Gastrocnemius medialis (tissue), 4 donors: ENCODE measurements at regions not wholly inside any gene's neighbourhood (a gene's known extent, or its start where the extent isn't known, plus 50 kb on each side); places are given as distances from the start of the nearest gene placed in this dataset.

ENCODE experiments used
- POLR2A ChIP-seq, 2 donors: fragments of 450-650 bp; IDR thresholded peaks; one replicate each; pipeline ENCODE4 v1.6.1; 2017; ENCODE audit warnings: antibody characterized with exemption in 2 of 2, mild to moderate bottlenecking in 2 of 2, moderate library complexity in 2 of 2
- TF ChIP-seq, protein P1 (sequence below), 5 experiments: fragments of 450-650 bp in 3 of 5; fragments of 200-600 bp in 2 of 5; sonication (generic) in 2 of 5; IDR thresholded peaks in 4 of 5; conservative IDR thresholded peaks in 1 of 5; 1 replicate in 4 of 5; 2 replicates in 1 of 5; pipeline ENCODE4 v1.5.1; 2016 to 2019; ENCODE audit warnings: antibody characterized with exemption in 5 of 5, mild to moderate bottlenecking in 3 of 5, moderate library complexity in 3 of 5

DNA sequence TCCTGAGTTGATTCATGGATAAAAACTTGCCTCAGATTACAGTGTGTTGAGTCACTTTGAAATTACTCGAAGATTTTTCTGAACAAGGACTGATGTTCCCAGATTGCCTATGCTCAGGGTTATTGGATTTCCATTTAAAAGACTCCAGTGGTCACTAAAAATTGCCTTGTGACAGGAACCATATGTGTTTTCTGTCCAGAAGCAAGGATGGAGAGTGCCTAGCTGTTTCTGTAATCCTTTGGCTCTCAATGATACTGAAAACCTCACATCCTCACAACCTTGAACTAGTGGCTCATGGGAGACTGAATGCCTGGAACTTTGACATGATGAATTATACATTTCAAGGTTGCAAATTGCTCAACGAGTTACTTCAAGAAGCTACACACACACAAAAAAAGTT, 1271.8 kb downstream of the BRINP3 start:
- TF ChIP-seq, protein P1, sequence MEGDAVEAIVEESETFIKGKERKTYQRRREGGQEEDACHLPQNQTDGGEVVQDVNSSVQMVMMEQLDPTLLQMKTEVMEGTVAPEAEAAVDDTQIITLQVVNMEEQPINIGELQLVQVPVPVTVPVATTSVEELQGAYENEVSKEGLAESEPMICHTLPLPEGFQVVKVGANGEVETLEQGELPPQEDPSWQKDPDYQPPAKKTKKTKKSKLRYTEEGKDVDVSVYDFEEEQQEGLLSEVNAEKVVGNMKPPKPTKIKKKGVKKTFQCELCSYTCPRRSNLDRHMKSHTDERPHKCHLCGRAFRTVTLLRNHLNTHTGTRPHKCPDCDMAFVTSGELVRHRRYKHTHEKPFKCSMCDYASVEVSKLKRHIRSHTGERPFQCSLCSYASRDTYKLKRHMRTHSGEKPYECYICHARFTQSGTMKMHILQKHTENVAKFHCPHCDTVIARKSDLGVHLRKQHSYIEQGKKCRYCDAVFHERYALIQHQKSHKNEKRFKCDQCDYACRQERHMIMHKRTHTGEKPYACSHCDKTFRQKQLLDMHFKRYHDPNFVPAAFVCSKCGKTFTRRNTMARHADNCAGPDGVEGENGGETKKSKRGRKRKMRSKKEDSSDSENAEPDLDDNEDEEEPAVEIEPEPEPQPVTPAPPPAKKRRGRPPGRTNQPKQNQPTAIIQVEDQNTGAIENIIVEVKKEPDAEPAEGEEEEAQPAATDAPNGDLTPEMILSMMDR (IDR thresholded peaks at IDR 0.05 in 4 of 5, conservative IDR thresholded peaks at IDR 0.05 in 1 of 5) = no peak
- no peak for TF ChIP-seq POLR2A (IDR thresholded peaks at IDR 0.05)
